Spinal cord (tissue), 9 donors: ENCODE measurements at regions not wholly inside any gene's neighbourhood (a gene's known extent, or its start where the extent isn't known, plus 50 kb on each side); places are given as distances from the start of the nearest gene placed in this dataset.
A peak's percentile ranks its signal among the peaks of the same experiment; 100 is the strongest.
"Not testable (repeated sequence)": the region's sequence is repeated elsewhere in the genome, so short reads cannot be mapped to it uniquely, and the experiment has no call there.

Experiments used
- DNase-seq, 6 donors: peaks; one replicate each; pipeline versions ENCODE4 v3.0.0 to v3.0.0-alpha.2; 2013 to 2015; ENCODE audit warnings: low spot score in 6 of 6, low read depth in 4 of 6
- H3K27ac ChIP-seq: one replicate; pipeline ENCODE4 v1.5.1; 2013; ENCODE audit warnings: low read depth, low read length, control low read depth
- H3K27me3 ChIP-seq: one replicate; pipeline ENCODE4 v1.6.1; 2013; ENCODE audit warnings: low read length; ENCODE audit not compliant: control insufficient read depth, insufficient read depth
- H3K36me3 ChIP-seq: one replicate; pipeline ENCODE4 v1.6.1; 2013; ENCODE audit warnings: low read length; ENCODE audit not compliant: control insufficient read depth, insufficient read depth
- H3K4me1 ChIP-seq: one replicate; pipeline ENCODE4 v1.6.1; 2013; ENCODE audit warnings: low read length; ENCODE audit not compliant: control insufficient read depth, insufficient read depth
- H3K4me3 ChIP-seq: one replicate; pipeline ENCODE4 v1.5.1; 2013; ENCODE audit warnings: low read depth, low read length, control low read depth
- H3K9me3 ChIP-seq: one replicate; pipeline ENCODE4 v1.6.1; 2013; ENCODE audit warnings: low read length; ENCODE audit not compliant: control insufficient read depth, insufficient read depth
- WGBS: methylation state at CpG from one replicate; pipeline ENCODE4 v1.1.5; 2013; ENCODE audit warnings: missing lambda C conversion rate; ENCODE audit not compliant: insufficient coverage; 5-methylcytosine and 5-hydroxymethylcytosine counted together
- donor health status: healthy.

DNA sequence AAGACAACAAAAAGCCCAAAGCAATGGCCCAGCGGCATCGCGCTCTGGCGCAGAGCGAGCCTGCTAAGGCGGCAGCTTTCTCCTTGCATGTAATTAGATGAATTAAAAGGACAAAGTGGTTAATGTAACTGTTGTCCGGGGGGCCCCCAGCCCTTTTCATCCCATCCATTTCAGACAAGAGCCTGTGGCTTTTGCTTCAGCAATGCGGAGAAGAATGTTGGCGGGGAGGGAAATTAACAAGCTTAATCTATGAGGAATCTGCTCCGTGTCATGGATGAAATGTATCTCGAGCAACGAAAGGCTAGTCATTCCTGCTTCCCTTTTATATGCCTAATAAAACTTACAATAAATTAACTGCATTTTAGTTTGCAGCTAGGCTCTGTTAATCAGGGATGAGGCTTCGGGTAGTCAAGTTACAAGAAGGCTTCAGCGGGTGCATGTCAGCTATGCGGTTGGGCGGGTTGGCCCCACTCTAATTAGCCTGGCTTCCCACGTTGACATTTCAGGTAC lies 203.3 kb downstream of the BUB3 start:
- peaks cover 7% of the 10 kb centered on the region for H3K4me1 ChIP-seq
- no peak overlapping the region for H3K27ac ChIP-seq
- H3K36me3 ChIP-seq, result no peaks in the 10 kb centered on the region
- no peak overlapping the region for H3K4me3 ChIP-seq
- H3K27me3 ChIP-seq, result peaks cover 21% of the 10 kb centered on the region
- WGBS, result 33% methylated on average over 4 of the region's 17 CpGs
- DNase-seq, result peak in 3 of 6 donors; percentile 32 to 79 (median 45)
- no peaks in the 10 kb centered on the region for H3K9me3 ChIP-seq

DNA sequence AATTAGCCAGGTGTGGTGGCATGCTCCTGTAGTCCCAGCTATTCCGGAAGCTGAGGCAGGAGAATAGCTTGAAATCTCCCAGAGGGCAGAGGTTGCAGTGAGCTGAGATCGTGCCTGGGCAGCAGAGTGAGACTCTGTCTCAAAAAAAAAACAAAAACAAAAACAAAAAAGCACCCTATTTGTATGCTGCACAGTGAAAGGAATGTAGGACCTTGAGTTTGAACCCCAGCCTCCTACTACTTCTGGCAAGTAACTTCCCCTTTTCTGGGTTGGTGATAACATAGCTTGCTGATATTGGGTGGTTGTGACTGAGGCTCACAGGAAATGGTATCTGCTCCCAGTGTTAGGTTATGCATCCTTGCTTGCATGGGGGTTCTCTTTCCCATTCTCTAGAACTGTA lies 205.3 kb downstream of the BUB3 start:
- H3K36me3 ChIP-seq, result no peaks in the 10 kb centered on the region
- H3K27ac ChIP-seq, result no peak overlapping the region
- no peak for DNase-seq
- H3K4me3 ChIP-seq, result no peak overlapping the region
- H3K27me3 ChIP-seq, result peaks cover 21% of the 10 kb centered on the region
- H3K9me3 ChIP-seq, result no peaks in the 10 kb centered on the region
- peaks cover 7% of the 10 kb centered on the region for H3K4me1 ChIP-seq
- WGBS, result 100% methylated on average over 1 of the region's 2 CpGs

DNA sequence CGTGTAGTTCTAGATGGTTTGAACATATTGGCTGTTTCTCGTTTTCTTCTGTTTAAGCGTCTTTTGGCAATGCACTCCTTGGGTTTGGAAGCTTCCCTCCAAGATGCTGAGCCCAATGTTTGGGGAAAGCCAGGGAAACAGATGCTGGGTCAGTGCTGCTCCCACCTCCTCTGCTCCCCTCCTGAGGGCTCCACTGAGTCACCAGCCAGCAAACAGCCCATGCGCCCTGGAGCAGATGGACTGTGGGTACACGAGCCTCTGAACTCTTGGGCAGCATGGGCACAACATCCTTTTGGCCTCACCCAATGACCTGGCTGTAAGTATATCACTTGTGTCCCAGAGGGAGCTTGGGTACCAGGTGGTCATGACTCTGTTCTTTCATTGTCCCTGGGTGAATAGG lies 207.6 kb downstream of the BUB3 start:
- no peak overlapping the region for H3K27ac ChIP-seq
- WGBS, result 94% methylated on average over 5 of the region's 5 CpGs
- no peaks in the 10 kb centered on the region for H3K36me3 ChIP-seq
- H3K4me1 ChIP-seq, result peaks cover 7% of the 10 kb centered on the region
- no peaks in the 10 kb centered on the region for H3K9me3 ChIP-seq
- no peak overlapping the region for H3K4me3 ChIP-seq
- H3K27me3 ChIP-seq, result peaks cover 19% of the 10 kb centered on the region
- no peak for DNase-seq

DNA sequence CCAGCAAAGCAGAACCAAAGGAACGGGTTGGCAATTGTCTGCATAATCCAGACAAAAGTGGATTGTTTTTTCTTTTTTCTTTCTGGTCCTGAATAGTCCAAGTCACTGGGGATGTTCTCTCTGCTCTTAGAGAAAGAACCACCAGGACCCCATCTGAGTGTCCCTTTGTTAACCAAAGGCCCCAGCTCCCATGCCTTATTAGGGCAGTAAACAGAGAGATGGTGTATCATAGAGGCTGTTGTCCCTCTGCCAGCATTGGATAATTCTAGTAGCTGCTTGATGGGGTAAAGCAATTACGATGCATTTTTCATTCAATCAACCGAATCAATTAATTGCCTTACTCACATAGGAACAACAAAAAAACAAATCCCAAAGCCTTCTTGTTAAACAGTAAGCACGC lies 213.0 kb downstream of the BUB3 start:
- DNase-seq, result peak in 2 of 6 donors; percentile 32 to 59
- Histone ChIP-seq H3K27me3 (peaks cover 2% of the 10 kb centered on the region), H3K4me3 (no peak overlapping the region), H3K9me3 (peaks cover 3% of the 10 kb centered on the region), H3K4me1 (no peaks in the 10 kb centered on the region), H3K36me3 (no peaks in the 10 kb centered on the region), H3K27ac (no peak overlapping the region)
- 67% methylated on average over 1 of the region's 4 CpGs for WGBS

DNA sequence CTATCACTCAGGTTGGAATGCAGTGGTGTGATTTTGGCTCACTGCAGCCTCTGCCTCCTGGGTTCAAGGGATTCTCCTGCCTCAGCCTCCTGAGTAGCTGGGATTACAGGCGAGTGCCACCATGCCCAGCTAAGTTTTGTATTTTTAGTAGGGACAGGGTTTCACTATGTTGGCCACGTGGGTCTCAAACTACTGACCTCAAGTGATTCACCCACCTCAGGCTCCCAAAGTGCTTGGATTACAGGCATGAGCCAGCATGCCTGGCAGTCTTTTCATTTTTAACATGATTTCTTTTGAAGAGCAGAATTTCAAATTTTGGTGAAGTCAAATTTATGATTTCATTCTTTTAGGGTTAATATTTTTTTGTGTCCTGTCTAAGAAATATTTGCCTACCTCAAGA lies 217.4 kb downstream of the BUB3 start:
- not testable (repeated sequence) for H3K4me3 ChIP-seq, H3K4me1 ChIP-seq, DNase-seq, H3K27ac ChIP-seq, H3K36me3 ChIP-seq, H3K9me3 ChIP-seq, H3K27me3 ChIP-seq
- WGBS, result no CpG with 5 or more reads among the region's 2 CpGs

DNA sequence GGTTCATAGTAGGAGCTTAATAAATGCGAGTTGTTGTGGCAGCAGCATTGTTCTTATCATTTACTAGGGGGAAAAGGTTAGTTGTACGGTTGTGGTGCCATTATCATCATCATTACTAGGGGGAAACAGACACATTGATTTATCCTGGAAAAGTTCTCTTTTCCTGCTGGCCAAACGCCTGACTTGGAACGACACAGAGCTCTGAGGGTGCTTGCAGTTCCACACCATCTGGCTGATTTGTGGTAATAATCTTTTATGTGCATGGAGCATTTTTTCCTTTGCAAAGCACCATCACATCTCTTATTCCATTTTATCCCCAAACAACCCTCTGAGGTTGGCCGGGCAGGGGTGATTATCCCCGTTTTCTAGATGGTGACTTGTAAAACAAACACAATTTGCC lies 219.4 kb downstream of the BUB3 start:
- no CpG with 5 or more reads among the region's 6 CpGs for WGBS
- Histone ChIP-seq H3K4me3 (no peak overlapping the region), H3K27ac (no peak overlapping the region), H3K27me3 (peaks cover 4% of the 10 kb centered on the region), H3K4me1 (no peaks in the 10 kb centered on the region), H3K9me3 (peaks cover 3% of the 10 kb centered on the region), H3K36me3 (no peaks in the 10 kb centered on the region)
- DNase-seq, result peak in 2 of 6 donors; percentile 44 to 74

DNA sequence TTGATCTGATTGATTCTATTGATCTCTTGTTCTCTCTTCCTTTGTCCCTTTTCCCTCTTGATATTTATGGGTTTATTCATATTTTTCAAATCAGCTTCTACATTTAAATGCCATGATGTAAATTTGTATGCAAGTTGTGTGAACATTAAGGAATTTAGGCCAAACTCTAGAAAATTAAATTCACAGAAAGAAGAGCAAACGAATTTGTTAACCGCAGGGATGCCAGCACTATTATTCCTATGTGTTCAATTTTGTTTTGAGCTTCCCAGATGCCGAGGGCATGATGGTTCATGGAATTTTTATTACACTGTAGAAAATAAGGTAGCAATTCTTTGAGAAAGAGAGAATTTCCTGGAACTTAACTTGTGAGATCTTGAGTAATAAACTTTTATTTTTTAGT lies 220.9 kb downstream of the BUB3 start:
- Histone ChIP-seq H3K36me3 (no peaks in the 10 kb centered on the region), H3K27me3 (peaks cover 4% of the 10 kb centered on the region), H3K27ac (no peak overlapping the region), H3K4me1 (no peaks in the 10 kb centered on the region), H3K9me3 (peaks cover under 1% of the 10 kb centered on the region), H3K4me3 (no peak overlapping the region)
- peak in 1 of 6 donors; percentile 59 for DNase-seq
- WGBS, result 67% methylated on average over 1 of the region's 3 CpGs

DNA sequence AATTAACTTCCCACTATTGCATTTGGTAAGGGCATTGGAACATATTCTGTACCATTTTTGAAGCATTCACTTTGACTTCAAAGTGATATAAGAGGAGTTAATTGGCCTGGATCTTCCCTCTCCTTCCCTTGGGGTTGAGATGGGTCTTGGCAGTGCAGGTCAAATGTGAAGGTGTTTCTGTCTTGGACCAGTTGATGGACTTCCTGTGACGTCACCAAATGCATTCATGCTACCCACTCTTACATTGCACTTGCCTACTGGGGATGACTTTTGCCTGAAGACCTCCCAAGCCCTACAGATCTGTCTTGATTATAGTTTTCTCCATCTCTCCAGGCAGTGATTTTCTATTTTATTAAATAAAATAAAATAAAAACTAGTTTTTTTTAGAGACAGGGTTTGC lies 221.5 kb downstream of the BUB3 start:
- peaks cover 4% of the 10 kb centered on the region for H3K27me3 ChIP-seq
- no peaks in the 10 kb centered on the region for H3K36me3 ChIP-seq
- whole genome bisulfite sequencing, result no CpG with 5 or more reads among the region's 1 CpG
- no peak overlapping the region for H3K27ac ChIP-seq
- no peaks in the 10 kb centered on the region for H3K9me3 ChIP-seq
- no peak overlapping the region for H3K4me3 ChIP-seq
- no peaks in the 10 kb centered on the region for H3K4me1 ChIP-seq
- no peak for DNase-seq

DNA sequence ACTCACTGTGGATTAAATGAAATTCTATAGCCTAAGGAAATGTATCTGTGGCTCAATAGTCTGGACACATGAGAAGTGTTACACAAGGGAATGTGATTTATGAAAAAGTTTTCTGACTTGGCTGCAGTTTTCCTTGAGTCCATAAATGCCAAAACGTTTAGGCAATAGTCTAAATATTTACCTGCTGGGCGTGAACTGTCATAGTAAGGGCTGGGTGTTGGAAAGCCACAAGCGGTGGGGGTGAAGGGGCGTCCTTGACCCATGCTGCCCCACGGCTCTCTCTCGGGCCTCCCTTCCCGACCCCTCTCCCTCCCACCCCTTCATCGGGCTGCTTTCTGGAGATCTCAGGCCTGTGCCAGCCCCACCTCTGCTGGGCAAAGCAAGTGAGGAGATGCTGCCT lies 223.7 kb downstream of the BUB3 start:
- no peaks in the 10 kb centered on the region for H3K9me3 ChIP-seq
- peaks cover 4% of the 10 kb centered on the region for H3K27me3 ChIP-seq
- no peaks in the 10 kb centered on the region for H3K36me3 ChIP-seq
- no peak overlapping the region for H3K4me3 ChIP-seq
- no peak overlapping the region for H3K27ac ChIP-seq
- no peaks in the 10 kb centered on the region for H3K4me1 ChIP-seq
- no peak for DNase-seq
- WGBS, result 70% methylated on average over 7 of the region's 8 CpGs

DNA sequence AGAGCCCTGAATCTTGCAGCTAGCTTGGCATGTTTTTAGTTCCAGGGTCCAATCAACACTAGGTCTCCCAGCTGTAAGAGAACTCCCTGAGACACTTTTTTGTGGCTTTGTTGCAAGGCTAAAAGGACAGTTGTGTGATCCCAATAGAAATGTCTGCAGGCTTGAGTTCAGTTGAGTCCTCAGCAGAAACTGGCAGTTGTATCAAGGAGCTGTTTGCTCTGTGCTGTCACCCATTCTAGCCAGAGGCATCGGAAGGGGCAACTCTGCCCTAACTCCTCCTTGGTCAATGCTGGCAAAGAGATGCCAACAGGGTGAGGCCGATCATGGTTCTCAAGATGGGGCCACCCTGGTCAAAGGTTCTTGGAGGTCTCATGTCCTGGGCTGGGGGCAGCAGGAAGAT lies 224.1 kb downstream of the BUB3 start:
- WGBS, result 100% methylated on average over 2 of the region's 2 CpGs

More for the DNA sequence above, 224.1 kb downstream of the BUB3 start:
- Histone ChIP-seq H3K4me3 (no peak overlapping the region), H3K27ac (no peak overlapping the region), H3K4me1 (no peaks in the 10 kb centered on the region), H3K27me3 (peaks cover 4% of the 10 kb centered on the region), H3K9me3 (no peaks in the 10 kb centered on the region), H3K36me3 (no peaks in the 10 kb centered on the region)
- DNase-seq, result no peak
